NCI-H510A treated with DMSO at 0.1 percent for 48 hours (cell line): ENCODE measurements at regions not wholly inside any gene's neighbourhood (a gene's known extent, or its start where the extent isn't known, plus 50 kb on each side); places are given as distances from the start of the nearest gene placed in this dataset.
A peak's percentile ranks its signal among the peaks of the same experiment; 100 is the strongest.

ENCODE experiments used
- DNase-seq: peaks from one replicate; lab custom pipeline; 2025; lab: John Stamatoyannopoulos, UW

- DNase-seq = no peak
These were observed 99.0 kb upstream of the GJB5 start for GRCh38 chr1:34655875-34656240.

- DNase-seq = no peak
These were observed 98.5 kb upstream of the GJB5 start for GRCh38 chr1:34656299-34656698.

GRCh38 chr1:34656731-34657130 lies 98.1 kb upstream of the GJB5 start:
- no peak for DNase-seq

GRCh38 chr1:34657266-34657665 lies 97.6 kb upstream of the GJB5 start:
- DNase-seq = no peak

DNA sequence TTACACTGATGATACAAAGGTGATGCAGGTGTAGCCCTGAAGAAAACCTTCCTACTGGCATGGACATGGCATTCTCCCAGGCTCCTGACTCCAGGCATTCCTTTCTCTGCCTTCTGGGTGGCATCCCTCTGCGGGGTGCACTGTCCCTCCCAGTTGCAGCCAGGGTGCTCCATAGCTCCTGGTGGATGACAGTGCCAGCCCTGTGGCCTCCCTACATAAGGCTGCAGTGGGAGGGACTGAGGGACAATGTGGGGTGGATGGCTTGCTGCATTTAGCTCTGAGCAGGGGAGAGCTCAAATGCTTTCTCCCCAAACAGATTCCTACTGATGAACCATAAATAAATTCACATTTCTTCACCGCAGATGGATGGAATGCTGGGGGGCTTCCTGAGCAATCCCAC lies 97.0 kb upstream of the GJB5 start:
- DNase-seq = no peak

DNA sequence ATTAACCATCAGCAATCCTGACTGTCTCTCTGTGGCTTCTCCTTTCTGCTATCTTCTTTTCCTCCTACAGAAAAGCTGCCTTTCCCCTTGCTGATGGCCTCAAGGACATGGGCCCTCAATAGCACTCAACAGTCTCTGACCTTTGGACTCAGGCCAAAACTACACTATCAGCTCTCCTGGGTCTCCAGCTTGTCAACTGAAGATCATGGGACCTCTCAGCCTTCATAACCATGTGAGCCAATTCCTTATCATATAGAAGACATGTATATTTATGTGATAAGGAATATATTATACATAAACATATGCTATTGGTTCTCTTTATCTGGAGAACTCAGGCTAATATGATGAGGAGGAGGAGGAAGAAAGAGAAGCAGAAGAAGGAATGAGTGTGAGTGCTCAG lies 91.8 kb upstream of the GJB5 start:
- peak; percentile 45 for DNase-seq

DNA sequence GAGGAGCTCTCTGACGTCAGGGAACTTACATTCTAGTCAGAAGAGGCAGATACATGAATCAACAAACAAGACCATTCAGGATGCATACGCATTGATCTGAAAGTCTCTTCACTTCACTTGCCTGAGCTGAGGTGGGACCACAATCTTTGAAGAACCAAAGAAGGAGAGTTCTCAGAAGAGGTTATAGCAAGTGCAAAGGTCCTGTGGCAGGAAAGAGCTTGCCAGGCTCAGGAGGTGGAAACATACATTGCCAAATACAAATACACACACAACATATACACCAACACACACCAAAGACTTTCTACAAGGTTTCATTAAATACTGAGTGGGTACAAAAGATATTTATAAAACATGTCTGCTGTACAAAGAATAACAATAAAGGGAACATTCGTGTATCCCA lies 86.8 kb upstream of the GJB5 start:
- no peak for DNase-seq

DNA sequence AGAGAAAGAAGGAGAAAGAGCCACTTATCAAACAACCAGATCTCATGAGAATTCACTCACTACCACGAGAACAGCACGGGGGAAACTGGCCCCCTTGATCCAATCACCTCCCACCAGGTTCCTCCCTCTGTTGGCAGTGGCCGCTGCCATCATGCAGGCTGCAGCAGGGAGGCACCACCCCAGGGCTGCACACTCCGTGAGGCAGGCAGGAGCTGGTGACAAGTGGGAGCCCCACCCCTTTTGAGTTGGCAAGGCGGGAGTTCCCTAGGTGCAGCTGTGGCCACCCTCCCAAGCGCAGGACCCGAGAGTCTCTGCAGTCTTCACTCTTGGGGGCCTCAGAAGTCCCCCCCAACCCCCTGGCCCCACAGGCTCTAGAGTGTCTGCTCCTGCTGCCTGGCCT lies 83.9 kb upstream of the GJB5 start:
- DNase-seq = no peak

DNA sequence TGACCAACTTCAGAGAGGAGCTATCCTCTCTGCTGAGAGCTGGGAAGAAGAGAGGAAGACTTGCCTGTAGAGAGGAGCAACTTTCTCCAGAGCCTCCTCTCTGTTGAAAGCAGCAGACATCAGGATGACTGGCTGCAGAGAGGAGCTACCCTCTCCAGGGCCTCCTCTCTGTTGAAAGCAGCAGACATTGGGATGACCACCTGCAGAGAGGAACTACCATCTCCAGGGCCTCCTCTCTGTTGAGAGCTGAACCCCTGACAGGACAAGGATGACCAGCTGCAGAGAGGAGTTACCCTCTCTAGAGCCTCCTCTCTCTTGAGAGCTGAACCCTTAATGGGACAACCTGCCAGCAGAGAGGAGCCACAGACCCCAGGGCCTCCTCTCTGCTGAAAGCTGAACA lies 83.0 kb upstream of the GJB5 start:
- no peak for DNase-seq

DNA sequence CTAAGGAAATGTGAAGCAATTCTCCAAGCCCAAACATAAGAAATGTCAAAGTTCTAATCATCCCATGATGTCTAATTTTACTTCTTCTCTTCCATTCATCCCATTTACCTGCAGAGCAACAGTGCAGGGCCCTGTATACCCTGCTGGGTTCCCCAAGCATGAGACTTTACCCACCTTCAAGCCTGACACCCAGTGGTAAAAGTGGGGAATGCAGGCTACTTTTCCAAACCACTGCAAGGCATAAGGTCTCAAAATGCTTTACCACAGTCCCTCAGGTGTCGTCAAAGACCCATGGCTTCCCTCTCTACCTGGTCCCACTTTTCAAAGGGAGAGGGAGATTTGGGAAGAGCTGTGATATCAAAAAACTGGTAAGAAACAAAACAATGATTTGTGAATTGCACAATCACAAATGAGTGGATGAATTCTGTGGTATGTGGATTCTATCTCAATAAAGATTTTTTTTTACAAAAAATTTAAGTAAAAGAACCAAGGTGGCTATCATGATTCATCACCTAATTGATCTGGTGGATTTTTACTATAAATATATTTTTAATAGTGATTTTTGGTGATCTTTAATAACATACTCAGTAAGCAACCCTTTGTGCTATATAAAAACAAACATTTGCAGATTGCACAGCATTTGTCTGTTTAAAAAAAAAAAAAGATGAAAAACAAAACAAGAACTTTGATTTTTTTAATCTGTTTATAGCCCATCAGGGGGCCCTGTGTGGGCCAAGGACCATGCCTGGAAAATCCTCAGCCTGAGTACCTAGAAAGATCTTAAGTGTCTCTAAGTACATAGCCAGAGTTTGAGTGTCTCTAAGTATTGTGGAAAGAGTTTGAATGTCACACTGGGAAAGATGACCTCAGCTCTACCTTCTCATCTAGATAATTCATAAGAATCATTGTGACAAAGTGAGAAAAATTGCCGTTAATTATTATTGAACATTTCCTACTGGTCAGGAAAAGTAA lies 73.1 kb upstream of the GJB5 start:
- DNase-seq = peak; percentile 97

GRCh38 chr1:34682452-34683223 lies 72.2 kb upstream of the GJB5 start:
- no peak for DNase-seq

GRCh38 chr1:34683616-34684015 lies 71.2 kb upstream of the GJB5 start:
- DNase-seq = peak; percentile 92

- peak; percentile 94 for DNase-seq
These were observed 70.6 kb upstream of the GJB5 start for GRCh38 chr1:34684266-34684665.

DNA sequence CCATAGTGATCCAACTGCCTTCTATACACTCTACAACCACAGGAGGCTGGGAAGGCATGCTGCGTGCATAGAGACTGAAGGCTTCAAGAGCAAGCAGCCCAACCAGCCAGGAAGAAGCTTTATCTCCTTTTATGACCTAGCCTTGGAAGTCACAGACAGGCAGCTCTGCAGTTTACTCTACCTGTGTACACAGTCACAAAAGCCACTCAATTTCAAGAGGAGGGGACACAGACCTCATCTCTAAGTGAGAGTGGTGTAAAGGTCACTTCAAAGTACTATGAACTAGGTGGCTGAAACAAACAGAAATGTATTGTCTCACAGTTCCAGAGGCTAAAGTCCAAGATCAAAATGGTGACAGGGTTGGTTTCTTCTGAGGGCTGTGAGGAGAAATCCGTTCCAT lies 69.6 kb upstream of the GJB5 start:
- DNase-seq = peak; percentile 100

DNA sequence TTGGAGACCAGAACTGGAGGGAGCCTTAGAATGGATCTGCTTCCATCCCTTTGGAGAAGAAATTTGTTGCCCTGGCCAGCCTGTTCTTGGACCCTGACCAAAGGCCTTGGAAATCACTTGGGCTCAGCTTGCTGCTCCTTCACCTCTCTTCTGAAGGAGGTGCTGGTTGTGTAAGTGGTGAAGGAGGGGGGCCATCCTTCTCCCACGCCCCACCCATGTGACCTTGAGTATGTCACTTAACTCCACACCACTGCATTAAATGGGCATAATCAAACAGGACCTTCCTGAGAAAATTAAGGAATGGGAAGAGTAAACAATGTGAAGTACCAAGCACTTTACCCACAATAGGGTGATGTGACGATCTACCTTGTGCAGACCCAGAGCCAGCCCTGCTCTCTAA lies 68.3 kb upstream of the GJB5 start:
- DNase-seq = peak; percentile 92

DNA sequence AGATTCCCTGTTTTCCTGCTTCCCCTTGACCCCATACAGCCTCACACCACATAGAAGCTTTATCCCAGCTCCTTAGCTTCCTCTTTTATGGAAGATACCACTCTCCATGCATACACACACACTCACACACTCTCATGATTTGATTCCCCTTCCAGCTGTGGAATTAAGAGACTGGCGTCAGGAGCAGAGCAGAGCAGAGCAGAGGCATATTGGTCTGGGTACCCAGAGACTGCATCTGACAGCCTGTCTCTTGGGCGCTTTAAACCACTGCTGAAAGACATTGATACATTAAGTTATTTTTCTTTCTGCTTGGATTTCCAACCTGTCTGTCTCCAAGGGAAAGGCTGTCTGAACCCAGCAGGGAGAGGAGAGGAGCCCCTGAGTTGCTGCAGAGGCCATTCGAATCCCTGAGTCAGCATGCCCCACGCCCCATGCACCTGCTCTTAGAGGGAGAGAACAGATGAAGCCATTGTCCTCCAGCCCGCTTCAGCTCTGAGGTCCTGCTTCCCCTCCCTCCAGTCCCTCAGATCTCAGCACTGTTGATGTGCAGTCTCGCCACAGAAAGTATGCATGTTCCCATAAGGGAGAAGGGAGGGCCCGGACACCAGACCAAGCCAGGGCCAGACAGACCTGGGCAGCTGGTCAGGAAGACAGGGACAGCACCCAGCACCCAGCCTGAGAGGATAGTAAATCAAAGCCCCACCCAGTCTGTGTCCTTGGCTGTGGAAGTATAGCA lies 66.7 kb upstream of the GJB5 start:
- peak; percentile 96 for DNase-seq

GRCh38 chr1:34690269-34690668 lies 64.6 kb upstream of the GJB5 start:
- DNase-seq = no peak

DNA sequence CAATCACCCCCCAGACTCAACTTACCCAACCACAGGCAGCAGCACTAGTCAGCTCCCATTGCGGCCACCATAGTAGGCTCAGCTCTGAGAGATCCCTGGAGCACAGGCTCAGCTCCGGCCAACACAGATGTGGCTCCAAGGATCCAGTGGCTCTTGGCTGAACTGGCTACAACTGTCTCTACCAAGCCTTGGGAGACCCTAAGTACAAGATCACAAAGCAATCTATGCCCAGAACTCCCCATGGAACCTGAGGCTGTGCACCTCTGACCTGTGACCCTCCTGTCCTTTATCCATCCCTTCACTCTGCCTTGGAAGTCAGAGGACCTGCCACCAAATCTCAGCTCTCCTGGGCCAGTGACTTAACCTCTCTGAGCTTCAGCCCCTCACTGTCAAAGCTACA lies 61.8 kb upstream of the GJB5 start:
- no peak for DNase-seq

DNA sequence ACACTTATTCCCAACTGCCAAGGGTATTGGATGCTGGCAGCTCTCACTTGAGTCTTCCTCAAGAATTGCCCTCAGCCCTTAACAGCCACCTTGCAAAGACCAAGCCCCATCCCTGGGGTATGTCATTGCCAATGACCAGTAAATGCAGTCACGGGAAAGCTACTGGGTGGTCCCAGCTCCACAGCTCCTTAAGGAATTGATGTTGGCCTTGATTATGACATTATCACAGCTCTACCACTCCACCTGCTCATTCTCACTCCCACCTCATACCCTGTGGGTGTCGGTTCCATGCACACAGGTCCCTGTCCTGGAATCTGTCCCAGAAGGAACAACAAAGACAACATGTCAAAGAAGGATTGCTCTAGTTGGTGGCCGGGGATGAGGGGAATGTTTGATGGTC lies 60.5 kb upstream of the GJB5 start:
- no peak for DNase-seq

GRCh38 chr1:34695580-34695979 lies 59.3 kb upstream of the GJB5 start:
- DNase-seq = peak; percentile 89

- DNase-seq = no peak
These were observed 58.6 kb upstream of the GJB5 start for GRCh38 chr1:34696230-34696629.

DNA sequence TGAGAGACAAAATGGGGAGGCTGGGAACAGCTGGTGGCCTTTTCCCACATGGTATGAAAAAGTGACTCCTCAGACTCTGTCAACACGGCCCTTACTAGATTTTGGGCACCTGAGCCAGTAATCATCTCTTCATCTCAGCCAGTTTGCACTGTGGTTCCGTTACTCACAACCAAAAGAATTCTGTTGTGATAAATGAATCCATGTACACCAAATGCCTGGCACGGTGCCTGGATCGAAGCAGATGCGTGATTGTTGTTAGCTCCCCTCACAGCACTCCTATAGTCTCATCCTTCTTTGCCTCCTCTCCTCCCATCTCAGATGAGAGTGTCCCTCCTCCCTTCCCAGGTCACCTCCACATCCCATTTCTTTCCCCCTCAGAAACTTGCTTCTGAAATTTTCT lies 57.9 kb upstream of the GJB5 start:
- no peak for DNase-seq

GRCh38 chr1:34697818-34698217 lies 57.0 kb upstream of the GJB5 start:
- no peak for DNase-seq
